Kidney (tissue), 13 donors: ENCODE measurements at regions not wholly inside any gene's neighbourhood (a gene's known extent, or its start where the extent isn't known, plus 50 kb on each side); places are given as distances from the start of the nearest gene placed in this dataset.

Source experiments
- DNase-seq, 5 donors: peaks; one replicate each; pipeline ENCODE4 v3.0.0-alpha.2; 2013 to 2020
- FAIRE-seq: peaks from 2 replicates; lab custom pipeline; 2012; peaks lifted over from hg19 to GRCh38; lab: Jason Lieb, UNC
- H3K27ac ChIP-seq, 2 donors: one replicate each; pipeline ENCODE4 v1.7.0; 2013; ENCODE audit warnings: low read depth in 2 of 2, low read length in 2 of 2, inconsistent platforms in 1 of 2
- H3K27me3 ChIP-seq: one replicate; pipeline ENCODE4 v1.7.1; 2013; ENCODE audit warnings: low read length, inconsistent platforms; ENCODE audit not compliant: control insufficient read depth, insufficient read depth
- H3K36me3 ChIP-seq, 3 donors: one replicate each; pipeline versions ENCODE4 v1.7.0 to v1.7.1; 2013; ENCODE audit warnings: low read length in 3 of 3, control low read depth in 1 of 3, inconsistent platforms in 1 of 3; ENCODE audit not compliant: insufficient read depth in 3 of 3, control insufficient read depth in 2 of 3
- H3K4me1 ChIP-seq, 3 donors: one replicate each; pipeline versions ENCODE4 v1.7.0 to v1.7.1; 2013; ENCODE audit warnings: low read length in 3 of 3, inconsistent platforms in 1 of 3, low read depth in 1 of 3; ENCODE audit not compliant: control insufficient read depth in 2 of 3, insufficient read depth in 2 of 3
- H3K4me3 ChIP-seq, 3 donors: one replicate each; pipeline versions ENCODE4 v1.7.0 to v1.8.1; 2013; ENCODE audit warnings: low read length in 3 of 3, control low read depth in 1 of 3, inconsistent platforms in 1 of 3
- H3K9ac ChIP-seq, 3 donors: one replicate each; pipeline versions ENCODE4 v1.7.0 to v1.7.1; 2013; ENCODE audit warnings: low read length in 3 of 3, control low read depth in 1 of 3, inconsistent platforms in 1 of 3
- H3K9me3 ChIP-seq, 3 donors: one replicate each; pipeline versions ENCODE4 v1.7.0 to v1.7.1; 2013; ENCODE audit warnings: low read length in 3 of 3, control low read depth in 1 of 3, inconsistent platforms in 1 of 3; ENCODE audit not compliant: control insufficient read depth in 2 of 3, insufficient read depth in 1 of 3
- CTCF ChIP-seq: IDR thresholded peaks from 3 replicates; pipeline ENCODE4 v1.5.1; 2012; ENCODE audit warnings: mild to moderate bottlenecking, moderate library complexity, borderline replicate concordance; ENCODE audit not compliant: insufficient read depth; ENCODE audit errors: extremely low read depth
- intact Hi-C: fragments of 100-400 bp; cut with DNase I; formaldehyde crosslinking; loops from one replicate; pipeline ENCODE4 v1.11.1; 2022
- donor health status: control.
- donor health status: control.
- donor health status: control.
- donor health status: control.
- donor health status: control.
- donor health status: DM: yes; HTN: yes; CAD: no.
- donor health status: Normal renal cell carcinoma (clear cell type).

GRCh38 chr6:157760589-157761330, 62.3 kb upstream of the SNX9 start:
- Histone ChIP-seq H3K9ac (no peak overlapping the region), H3K27ac (no peak overlapping the region)
- no peak for DNase-seq

DNA sequence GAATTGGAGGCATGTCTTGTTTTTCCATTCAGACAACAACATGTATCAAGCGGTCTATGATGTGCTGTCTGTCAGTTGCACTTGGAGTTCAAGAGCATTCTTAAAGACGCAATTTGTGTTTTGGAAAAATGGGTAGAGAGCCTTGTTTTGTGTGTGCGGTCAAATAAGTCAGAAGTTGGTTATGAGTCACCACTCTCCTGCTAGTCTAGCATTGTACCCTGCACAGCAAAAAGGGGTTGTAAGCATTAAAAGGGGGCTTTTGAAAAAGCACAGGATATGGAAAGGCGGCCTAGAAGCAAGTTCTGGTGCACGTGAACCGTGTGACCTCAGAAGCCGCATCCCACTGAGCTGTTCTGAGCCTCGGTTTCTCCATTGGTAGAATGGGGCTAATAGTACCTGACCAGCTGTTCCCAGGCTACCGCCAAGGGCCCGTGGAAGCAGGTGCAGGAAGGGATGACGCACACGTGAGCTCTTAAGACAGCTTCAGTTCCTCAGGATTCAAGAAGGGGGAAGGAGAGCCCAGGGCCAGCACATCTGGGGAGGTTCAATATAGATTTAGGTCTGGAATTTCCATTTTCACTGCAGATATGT, 61.6 kb upstream of the SNX9 start:
- Histone ChIP-seq H3K27me3 (no peaks in the 10 kb centered on the region), H3K4me3 (no peak overlapping the region), H3K36me3 (no peaks in the 10 kb centered on the region), H3K9ac (no peak overlapping the region), H3K4me1 (peaks cover 14 to 40% (median 37%) of the 10 kb centered on the region in 3 donors), H3K9me3 (no peaks in the 10 kb centered on the region), H3K27ac (no peak overlapping the region)
- no peak for TF ChIP-seq CTCF
- DNase-seq = no peak
- FAIRE-seq = no peak
- intact Hi-C loops = no loop called here

More at GRCh38 chr6:157760589-157761330, 62.3 kb upstream of the SNX9 start:
- Histone ChIP-seq H3K9me3 (no peaks in the 10 kb centered on the region), H3K4me3 (no peak overlapping the region), H3K36me3 (no peaks in the 10 kb centered on the region), H3K4me1 (peaks cover 14 to 43% (median 38%) of the 10 kb centered on the region in 3 donors), H3K27me3 (no peaks in the 10 kb centered on the region)
- FAIRE-seq = no peak
- intact Hi-C loops = no loop called here
- TF ChIP-seq CTCF = no peak

DNA sequence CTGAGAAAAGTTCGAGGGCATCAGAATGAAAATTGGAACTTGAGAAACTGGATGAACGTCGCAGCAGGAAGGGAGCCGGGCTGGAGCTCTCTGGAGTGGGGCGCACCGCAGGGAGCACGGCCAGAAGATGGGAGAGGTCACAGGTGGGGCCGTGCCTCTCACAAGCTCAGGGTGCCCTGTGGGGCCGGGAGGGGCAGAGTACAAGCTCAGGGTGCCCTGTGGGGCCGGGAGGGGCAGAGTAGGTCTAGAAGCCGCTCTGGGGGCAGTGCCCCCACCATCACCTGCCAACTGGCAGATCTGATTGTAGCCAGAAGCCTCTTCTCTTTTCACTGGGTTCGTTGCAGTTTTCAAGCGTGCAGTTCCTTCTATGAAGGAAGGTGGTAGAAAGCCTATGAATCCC, 61.1 kb upstream of the SNX9 start:
- Histone ChIP-seq H3K27me3 (no peaks in the 10 kb centered on the region), H3K27ac (peak overlapping the region in 1 of 2 donors; percentile 26), H3K9ac (no peak overlapping the region), H3K4me1 (peaks cover 14 to 36% (median 35%) of the 10 kb centered on the region in 3 donors), H3K36me3 (no peaks in the 10 kb centered on the region), H3K4me3 (no peak overlapping the region), H3K9me3 (no peaks in the 10 kb centered on the region)
- no peak for FAIRE-seq
- TF ChIP-seq CTCF = no peak
- no peak for DNase-seq
- intact Hi-C loops = no loop called here
